HL-60 (cell line): ENCODE measurements at regions not wholly inside any gene's neighbourhood (a gene's known extent, or its start where the extent isn't known, plus 50 kb on each side); places are given as distances from the start of the nearest gene placed in this dataset.
"Not testable (repeated sequence)": the region's sequence is repeated elsewhere in the genome, so short reads cannot be mapped to it uniquely, and the experiment has no call there.

Experiments
- DNase-seq, 2 experiments: peaks; one replicate each; pipeline ENCODE4 v3.0.0-alpha.2; 2010 to 2020; ENCODE audit warnings: low read depth in 1 of 2, low spot score in 1 of 2
- H3K27ac ChIP-seq: fragments of 250-450 bp; sonication (Bioruptor Pico); replicated peaks from 2 replicates; pipeline ENCODE4 v1.5.1; 2020; ENCODE audit warnings: mild to moderate bottlenecking, moderate library complexity
- H3K27me3 ChIP-seq: fragments of 250-450 bp; sonication (Bioruptor Pico); 2 replicates; pipeline ENCODE4 v1.5.1; 2021; ENCODE audit warnings: mild to moderate bottlenecking, moderate library complexity; ENCODE audit not compliant: insufficient read depth, poor library complexity, severe bottlenecking
- H3K4me3 ChIP-seq: replicated peaks from 2 replicates; pipeline ENCODE4 v1.5.1; 2011; ENCODE audit warnings: mild to moderate bottlenecking, control low read depth, low read length; ENCODE audit not compliant: insufficient read depth
- CTCF ChIP-seq: IDR thresholded peaks from one replicate; pipeline ENCODE4 v1.5.1; 2011; ENCODE audit warnings: low read length, control low read depth, inconsistent platforms; ENCODE audit not compliant: insufficient read depth
- GABPA ChIP-seq: IDR thresholded peaks from 2 replicates; pipeline ENCODE4 v1.6.1; 2012; ENCODE audit warnings: low read depth
- POLR2AphosphoS5 ChIP-seq: IDR thresholded peaks from 2 replicates; pipeline ENCODE4 v1.6.1; 2012; ENCODE audit warnings: low read depth
- SPI1 ChIP-seq: IDR thresholded peaks from 2 replicates; pipeline ENCODE4 v1.6.1; 2012; ENCODE audit warnings: low read depth, mild to moderate bottlenecking, borderline replicate concordance
- TF ChIP-seq, protein P1 (sequence below): IDR thresholded peaks from 2 replicates; pipeline ENCODE4 v1.6.1; 2012; ENCODE audit warnings: low read depth; ENCODE audit not compliant: insufficient replicate concordance

- TF ChIP-seq GABPA, result no peak
- no peak for TF ChIP-seq CTCF
- no peak for TF ChIP-seq SPI1
- TF ChIP-seq POLR2AphosphoS5, result no peak
- TF ChIP-seq, protein P1, sequence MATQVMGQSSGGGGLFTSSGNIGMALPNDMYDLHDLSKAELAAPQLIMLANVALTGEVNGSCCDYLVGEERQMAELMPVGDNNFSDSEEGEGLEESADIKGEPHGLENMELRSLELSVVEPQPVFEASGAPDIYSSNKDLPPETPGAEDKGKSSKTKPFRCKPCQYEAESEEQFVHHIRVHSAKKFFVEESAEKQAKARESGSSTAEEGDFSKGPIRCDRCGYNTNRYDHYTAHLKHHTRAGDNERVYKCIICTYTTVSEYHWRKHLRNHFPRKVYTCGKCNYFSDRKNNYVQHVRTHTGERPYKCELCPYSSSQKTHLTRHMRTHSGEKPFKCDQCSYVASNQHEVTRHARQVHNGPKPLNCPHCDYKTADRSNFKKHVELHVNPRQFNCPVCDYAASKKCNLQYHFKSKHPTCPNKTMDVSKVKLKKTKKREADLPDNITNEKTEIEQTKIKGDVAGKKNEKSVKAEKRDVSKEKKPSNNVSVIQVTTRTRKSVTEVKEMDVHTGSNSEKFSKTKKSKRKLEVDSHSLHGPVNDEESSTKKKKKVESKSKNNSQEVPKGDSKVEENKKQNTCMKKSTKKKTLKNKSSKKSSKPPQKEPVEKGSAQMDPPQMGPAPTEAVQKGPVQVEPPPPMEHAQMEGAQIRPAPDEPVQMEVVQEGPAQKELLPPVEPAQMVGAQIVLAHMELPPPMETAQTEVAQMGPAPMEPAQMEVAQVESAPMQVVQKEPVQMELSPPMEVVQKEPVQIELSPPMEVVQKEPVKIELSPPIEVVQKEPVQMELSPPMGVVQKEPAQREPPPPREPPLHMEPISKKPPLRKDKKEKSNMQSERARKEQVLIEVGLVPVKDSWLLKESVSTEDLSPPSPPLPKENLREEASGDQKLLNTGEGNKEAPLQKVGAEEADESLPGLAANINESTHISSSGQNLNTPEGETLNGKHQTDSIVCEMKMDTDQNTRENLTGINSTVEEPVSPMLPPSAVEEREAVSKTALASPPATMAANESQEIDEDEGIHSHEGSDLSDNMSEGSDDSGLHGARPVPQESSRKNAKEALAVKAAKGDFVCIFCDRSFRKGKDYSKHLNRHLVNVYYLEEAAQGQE, result no peak
- DNase-seq, result no peak
- no peaks in the 10 kb centered on the region for H3K27me3 ChIP-seq
- H3K4me3 ChIP-seq, result no peak overlapping the region
- no peak overlapping the region for H3K27ac ChIP-seq
These were observed 207.7 kb upstream of the SDK2 start for GRCh38 chr17:73851921-73852320.

- no peak overlapping the region for H3K27ac ChIP-seq
- no peak for DNase-seq
- TF ChIP-seq, protein P1, result no peak
- H3K27me3 ChIP-seq, result no peaks in the 10 kb centered on the region
- H3K4me3 ChIP-seq, result no peak overlapping the region
These were observed 211.6 kb upstream of the SDK2 start for GRCh38 chr17:73855720-73856333.

GRCh38 chr17:73856556-73856955 lies 212.3 kb upstream of the SDK2 start:
- Histone ChIP-seq H3K27me3 (no peaks in the 10 kb centered on the region), H3K4me3 (no peak overlapping the region)
- TF ChIP-seq GABPA, result no peak
- TF ChIP-seq SPI1, result no peak
- no peak for TF ChIP-seq CTCF
- TF ChIP-seq, protein P1, result no peak
- TF ChIP-seq POLR2AphosphoS5, result no peak

DNA sequence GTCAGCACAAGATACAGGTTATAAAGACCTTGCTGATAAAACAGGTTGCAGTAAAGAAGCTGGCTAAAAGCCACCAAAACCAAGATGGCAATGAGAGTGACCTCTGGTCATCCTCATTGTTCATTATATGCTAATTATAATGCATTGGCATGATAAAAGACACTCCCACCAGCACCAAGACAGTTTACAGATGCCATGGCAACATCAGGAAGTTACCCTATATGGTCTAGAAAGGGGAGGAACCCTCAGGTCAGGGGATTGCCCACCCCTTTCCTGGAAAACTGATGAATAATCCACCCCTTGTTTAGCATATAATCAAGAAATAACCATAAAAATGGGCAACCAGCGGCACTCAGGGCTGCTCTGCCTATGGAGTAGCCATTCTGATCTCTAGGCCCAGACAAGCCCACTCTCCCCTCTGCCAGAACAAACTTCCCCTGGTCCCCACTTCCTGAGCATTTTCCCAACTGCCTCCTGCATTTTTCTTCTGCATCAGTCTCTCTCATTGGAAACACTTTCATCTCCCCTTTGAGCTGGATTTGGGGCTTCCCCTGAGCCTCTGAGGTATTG lies 215.3 kb upstream of the SDK2 start:
- H3K27ac ChIP-seq, H3K27me3 ChIP-seq, H3K4me3 ChIP-seq, DNase-seq: not testable (repeated sequence)

More at GRCh38 chr17:73856556-73856955, 212.3 kb upstream of the SDK2 start:
- DNase-seq, result no peak
- no peak overlapping the region for H3K27ac ChIP-seq
